NCI-H2171 treated with DMSO at 0.1 percent for 48 hours (cell line): ENCODE measurements at regions not wholly inside any gene's neighbourhood (a gene's known extent, or its start where the extent isn't known, plus 50 kb on each side); places are given as distances from the start of the nearest gene placed in this dataset.
"Not testable (repeated sequence)": the region's sequence is repeated elsewhere in the genome, so short reads cannot be mapped to it uniquely, and the experiment has no call there.

ENCODE experiments used
- DNase-seq: peaks from one replicate; lab custom pipeline; 2025; lab: John Stamatoyannopoulos, UW

DNA sequence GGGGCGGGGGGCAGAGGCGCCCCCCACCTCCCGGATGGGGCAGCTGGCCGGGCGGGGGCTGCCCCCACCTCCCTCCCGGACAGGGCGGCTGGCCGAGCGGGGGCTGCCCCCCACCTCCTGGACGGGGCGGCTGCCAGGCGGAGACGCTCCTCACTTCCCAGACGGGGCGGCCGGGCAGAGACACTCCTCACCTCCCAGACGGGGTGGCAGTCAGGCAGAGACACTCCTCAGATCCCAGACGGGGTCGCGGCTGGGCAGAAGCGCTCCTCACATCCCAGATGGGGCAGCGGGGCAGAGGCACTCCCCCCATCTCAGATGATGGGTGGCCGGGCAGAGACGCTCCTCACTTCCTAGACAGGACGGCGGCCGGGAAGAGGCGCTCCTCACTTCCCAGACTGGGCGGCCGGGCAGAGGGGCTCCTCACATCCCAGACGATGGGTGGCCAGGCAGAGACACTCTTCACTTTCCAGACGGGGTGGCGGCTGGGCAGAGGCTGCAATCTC, 240.1 kb downstream of the NPIPA7 start:
- not testable (repeated sequence) for DNase-seq

GRCh38 chr16:16624367-16624766, 245.4 kb downstream of the NPIPA7 start:
- not testable (repeated sequence) for DNase-seq

DNA sequence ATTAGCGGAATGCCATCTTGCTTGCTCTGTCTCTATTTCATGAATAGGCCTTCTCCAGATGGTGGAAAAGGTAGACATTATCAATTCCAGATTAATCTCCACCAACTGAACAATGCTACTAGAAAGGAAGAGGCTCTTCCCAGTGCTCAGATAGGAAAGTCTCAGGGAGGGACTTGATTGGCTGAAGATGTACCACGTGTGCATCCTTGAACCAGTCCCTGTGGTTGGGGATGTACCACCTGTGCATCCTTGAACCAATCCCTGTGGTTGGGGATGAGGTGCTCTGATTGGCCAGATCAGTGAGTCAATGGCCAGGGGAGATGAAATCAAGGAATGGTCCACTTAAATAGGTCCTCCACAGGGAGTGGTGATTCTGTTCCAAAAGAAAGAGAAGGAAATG, 246.2 kb downstream of the NPIPA7 start:
- not testable (repeated sequence) for DNase-seq

DNA sequence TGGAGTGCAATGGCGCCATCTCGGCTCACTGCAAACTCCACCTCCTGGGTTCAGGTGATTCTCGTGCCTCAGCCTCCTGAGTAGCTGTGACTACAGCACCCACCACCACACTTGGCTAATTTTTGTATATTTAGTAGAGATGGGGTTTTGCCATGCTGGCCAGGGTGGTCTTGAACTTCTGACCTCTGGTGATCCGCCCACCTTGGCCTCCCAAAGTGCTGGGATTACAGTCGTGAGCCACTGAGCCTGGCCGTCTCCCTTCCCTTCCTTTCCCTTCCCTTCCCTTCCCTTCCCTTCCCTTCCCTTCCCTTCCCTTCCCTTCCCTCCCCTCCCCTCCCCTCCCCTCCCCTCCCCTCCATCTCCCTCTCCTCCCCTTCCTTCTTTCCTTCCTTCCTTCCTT, 248.9 kb downstream of the NPIPA7 start:
- not testable (repeated sequence) for DNase-seq

- DNase-seq = not testable (repeated sequence)
Observed at GRCh38 chr16:16638231-16638630, 259.3 kb downstream of the NPIPA7 start.

GRCh38 chr16:16638714-16639113, 259.8 kb downstream of the NPIPA7 start:
- not testable (repeated sequence) for DNase-seq

DNA sequence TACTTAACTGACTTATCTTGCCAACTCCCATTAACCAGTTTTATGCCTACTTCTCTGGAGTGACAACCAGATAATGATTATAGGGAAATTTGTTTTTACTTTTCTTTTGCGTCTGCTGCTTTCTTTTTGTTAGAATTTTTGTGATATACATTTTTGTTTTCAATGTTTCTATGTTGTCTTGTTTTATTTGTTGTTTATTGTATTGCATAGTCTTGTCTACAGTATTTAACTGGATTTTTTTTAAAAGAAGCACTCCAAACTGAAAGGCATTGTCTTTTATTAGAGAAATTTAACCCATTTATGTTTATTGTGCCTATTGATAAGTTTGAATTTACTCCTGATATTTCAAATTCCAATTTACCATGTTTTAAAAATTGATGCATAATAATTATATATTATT, 264.9 kb downstream of the NPIPA7 start:
- DNase-seq = not testable (repeated sequence)

GRCh38 chr16:16648002-16648401, 269.1 kb downstream of the NPIPA7 start:
- not testable (repeated sequence) for DNase-seq

GRCh38 chr16:16672180-16672812, 293.4 kb downstream of the NPIPA7 start:
- not testable (repeated sequence) for DNase-seq

- not testable (repeated sequence) for DNase-seq
Observed at GRCh38 chr16:16674820-16675219, 295.9 kb downstream of the NPIPA7 start.

- not testable (repeated sequence) for DNase-seq
Observed at GRCh38 chr16:16721849-16722248, 342.9 kb downstream of the NPIPA7 start.

- not testable (repeated sequence) for DNase-seq
Observed at GRCh38 chr16:16722666-16723065, 343.7 kb downstream of the NPIPA7 start.

DNA sequence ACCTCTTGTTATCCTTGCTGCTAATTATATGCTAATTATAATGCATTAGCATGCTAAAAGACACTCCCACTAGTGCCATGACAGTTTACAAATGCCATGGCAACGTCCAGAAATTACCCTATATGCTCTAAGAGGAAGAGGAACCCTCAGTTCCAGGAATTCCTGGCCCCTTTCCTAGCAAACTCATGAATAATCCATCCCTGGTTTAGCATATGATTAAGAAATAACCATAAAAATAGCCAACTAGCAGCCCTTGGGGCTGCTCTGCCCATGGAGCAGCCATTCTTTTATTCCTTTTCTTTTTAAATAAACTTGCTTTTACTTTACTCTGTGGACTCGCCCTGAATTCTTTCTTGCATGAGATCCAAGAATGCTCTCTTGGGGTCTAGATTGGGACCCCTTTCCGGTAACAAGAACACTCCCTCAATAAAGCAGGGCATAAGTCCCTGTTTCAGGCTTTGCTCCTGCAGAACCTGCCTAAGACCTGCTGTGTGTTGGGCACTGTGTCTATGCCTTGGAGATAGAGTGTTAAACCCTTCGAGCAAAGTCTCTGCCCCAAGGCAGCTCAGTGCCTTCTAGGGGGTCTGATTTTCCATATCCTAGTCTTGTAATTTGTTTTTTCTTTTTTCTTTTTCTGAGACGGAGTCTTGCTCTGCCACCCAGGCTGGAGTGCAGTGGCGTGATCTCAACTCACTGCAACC, 345.0 kb downstream of the NPIPA7 start:
- not testable (repeated sequence) for DNase-seq

- DNase-seq = not testable (repeated sequence)
Observed at GRCh38 chr16:16727048-16727447, 348.1 kb downstream of the NPIPA7 start.

DNA sequence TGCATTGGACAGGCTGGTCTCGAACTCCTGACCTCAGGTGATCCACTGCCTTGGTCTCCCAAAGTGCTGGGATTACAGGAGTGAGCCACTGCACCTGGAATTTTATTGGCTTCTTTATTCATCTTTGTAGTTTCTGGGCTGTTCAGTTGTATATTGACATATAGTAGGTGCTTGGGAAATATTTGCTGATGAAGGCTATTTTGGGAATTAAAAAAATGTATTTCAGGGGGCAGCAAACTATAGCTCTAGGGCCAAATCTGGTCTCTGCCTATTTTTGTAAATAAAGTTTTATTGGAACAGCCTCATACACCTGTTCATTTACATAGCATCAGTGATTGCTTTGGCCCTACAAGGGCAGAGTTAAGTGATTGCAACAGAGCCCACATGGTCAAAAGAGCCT, 363.6 kb downstream of the NPIPA7 start:
- not testable (repeated sequence) for DNase-seq

DNA sequence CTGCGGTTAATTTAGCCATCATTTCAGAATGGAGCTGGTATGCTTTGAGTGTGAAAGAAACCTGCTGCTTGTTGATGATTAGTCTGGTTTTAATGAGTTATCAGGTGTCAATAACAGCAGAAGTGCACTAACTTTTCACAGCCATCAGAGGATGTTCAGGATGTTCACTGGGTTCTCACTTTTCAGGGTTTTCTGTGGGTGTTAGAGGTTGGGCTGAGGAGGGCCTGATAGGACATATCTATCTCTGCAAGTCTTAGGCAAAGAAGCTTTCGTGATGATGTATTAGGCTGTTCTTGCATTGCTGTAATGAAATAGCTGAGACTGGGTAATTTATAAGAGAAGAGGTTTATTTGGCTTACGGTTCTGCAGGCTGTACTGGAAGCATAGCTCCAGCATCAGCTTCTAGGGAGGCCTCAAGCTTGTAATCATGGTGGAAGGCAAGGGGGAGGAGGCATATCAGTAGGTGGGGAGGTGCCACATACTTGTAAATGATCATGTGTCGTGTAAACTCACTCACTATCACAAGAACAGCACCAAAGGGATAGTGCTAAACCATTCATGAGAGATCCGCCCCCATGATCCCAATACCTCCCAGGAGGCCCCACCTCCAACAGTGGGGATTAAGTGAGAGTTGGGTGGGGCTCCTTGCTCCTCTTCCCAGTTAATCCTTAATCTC, 376.2 kb downstream of the NPIPA7 start:
- DNase-seq = not testable (repeated sequence)

DNA sequence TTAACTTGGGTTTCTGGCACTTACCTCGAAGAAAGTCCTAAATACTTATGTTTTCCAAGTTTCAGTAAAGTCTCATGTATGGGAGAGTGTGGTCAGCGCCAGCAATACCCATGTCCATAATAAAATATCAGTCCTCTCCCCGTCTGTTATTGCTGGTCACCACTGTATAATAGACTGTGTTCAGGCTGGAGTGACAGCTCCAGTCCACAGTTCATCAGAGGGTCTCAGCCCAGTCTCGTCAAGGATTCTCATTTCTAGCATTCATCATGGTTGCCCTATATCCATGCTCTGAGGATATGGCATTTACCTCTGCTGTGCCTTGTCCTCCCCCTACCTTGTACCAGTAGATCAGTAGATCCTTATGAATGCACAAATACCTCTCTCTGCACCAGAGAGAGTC, 384.5 kb downstream of the NPIPA7 start:
- DNase-seq = no peak

DNA sequence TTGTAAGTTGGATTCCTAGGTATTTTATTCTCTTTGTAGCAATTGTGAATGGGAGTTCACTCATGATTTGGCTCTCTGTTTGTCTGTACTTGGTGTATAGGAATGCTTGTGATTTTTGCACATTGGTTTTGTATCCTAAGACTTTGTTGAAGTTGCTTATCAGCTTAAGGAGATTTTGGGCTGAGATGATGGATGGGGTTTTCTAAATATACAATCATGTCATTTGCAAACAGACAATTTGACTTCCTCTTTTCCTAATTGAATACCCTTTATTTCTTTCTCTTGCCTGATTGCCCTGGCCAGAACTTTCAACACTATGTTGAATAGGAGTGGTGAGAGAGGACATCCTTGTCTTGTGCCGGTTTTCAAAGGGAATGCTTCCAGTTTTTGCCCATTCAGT, 391.8 kb downstream of the NPIPA7 start:
- DNase-seq = not testable (repeated sequence)

GRCh38 chr16:16774389-16774788, 395.4 kb downstream of the NPIPA7 start:
- DNase-seq = no peak

- DNase-seq = peak; percentile 75
Observed at GRCh38 chr16:16778332-16778731, 399.4 kb downstream of the NPIPA7 start.

DNA sequence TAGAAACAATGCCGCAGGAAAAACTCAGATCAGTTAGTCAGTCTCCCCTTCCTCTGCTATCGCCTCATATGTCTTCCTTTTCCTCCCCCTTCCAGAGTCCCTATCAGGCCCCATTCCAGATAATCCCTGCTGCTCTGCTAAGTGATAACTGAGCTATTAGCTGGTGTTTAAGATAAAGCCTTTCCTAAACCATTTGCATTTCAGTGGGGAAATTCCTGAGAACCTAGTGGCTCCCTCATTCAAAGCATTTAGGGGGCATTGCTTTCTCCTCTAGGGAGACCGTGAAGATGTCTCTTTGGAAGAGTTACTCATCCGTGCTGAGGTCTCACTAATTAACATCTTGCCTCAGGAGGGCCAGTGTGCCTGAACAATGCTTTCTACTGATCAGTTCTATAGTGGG, 401.6 kb downstream of the NPIPA7 start:
- no peak for DNase-seq

- no peak for DNase-seq
Observed at GRCh38 chr16:16782153-16782552, 403.2 kb downstream of the NPIPA7 start.

DNA sequence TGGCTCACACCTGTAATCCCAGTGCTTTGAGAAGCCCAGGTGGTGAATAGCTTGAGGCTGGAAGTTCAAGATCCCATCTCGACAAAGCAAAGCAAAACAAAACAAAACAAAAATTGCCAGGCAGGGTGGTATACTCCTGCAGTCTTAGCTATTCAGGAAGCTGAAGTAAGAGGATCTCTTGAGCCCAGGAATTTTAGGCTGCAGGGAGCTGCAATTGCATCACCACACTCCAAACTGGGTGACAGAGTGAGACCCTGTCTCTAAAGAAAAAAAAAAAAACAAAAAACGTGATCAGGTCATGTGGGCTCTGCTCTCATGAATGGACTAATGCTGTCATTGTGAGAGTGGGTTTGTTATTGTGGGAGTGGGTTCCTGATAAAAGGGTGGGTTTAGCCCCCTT, 409.1 kb downstream of the NPIPA7 start:
- no peak for DNase-seq
